ENCODE measurements at regions not wholly inside any gene's neighbourhood (a gene's known extent, or its start where the extent isn't known, plus 50 kb on each side); places are given as distances from the start of the nearest gene placed in this dataset.

DNA sequence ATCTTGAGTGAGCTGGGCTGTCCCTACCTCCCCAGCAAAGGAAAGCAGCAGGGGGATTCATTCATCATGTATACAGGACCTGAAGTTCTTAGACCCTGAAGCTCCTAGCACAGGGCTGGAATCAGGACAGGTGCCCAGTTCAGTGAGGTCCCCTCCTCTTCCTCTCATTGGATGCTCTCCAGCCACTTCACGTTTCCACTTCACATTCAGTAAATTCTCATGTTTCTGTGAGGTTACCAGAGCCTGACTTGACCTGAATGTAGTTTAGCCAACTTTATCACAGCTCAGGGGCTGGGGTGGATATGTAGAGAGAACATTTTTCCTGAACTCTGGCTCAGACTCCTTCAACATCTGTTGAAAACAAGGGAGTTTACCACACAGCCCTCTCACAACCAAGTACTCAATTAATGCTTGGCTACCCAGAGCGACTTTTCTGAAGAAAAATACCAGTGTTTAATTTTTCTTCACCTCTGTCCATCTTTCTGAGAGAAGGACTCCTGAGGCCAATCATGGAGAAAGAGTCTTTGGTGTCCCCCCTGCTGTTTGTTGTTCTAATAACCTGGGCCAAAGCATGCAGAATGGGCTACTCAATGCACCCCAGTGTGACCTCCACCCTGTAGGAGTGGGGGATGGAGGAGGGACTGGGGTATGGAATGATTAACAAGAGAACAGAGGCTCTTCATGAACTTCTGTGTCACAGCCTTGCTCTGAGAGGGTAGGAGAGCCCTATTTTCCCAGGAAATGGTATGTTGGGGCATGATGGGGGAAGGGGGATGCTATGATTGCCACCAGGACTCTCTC lies 108.3 kb upstream of the FGGY start:
- TF ChIP-seq, protein P1, sequence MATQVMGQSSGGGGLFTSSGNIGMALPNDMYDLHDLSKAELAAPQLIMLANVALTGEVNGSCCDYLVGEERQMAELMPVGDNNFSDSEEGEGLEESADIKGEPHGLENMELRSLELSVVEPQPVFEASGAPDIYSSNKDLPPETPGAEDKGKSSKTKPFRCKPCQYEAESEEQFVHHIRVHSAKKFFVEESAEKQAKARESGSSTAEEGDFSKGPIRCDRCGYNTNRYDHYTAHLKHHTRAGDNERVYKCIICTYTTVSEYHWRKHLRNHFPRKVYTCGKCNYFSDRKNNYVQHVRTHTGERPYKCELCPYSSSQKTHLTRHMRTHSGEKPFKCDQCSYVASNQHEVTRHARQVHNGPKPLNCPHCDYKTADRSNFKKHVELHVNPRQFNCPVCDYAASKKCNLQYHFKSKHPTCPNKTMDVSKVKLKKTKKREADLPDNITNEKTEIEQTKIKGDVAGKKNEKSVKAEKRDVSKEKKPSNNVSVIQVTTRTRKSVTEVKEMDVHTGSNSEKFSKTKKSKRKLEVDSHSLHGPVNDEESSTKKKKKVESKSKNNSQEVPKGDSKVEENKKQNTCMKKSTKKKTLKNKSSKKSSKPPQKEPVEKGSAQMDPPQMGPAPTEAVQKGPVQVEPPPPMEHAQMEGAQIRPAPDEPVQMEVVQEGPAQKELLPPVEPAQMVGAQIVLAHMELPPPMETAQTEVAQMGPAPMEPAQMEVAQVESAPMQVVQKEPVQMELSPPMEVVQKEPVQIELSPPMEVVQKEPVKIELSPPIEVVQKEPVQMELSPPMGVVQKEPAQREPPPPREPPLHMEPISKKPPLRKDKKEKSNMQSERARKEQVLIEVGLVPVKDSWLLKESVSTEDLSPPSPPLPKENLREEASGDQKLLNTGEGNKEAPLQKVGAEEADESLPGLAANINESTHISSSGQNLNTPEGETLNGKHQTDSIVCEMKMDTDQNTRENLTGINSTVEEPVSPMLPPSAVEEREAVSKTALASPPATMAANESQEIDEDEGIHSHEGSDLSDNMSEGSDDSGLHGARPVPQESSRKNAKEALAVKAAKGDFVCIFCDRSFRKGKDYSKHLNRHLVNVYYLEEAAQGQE (IDR thresholded peaks at IDR 0.05; ENCODE audit: insufficient read depth in 1 of 2, low read depth in 2 of 2, low read length in 2 of 2) = no peak
- TF ChIP-seq SIN3A (IDR thresholded peaks at IDR 0.05; ENCODE audit: borderline replicate concordance, insufficient read depth, low read length) = no peak
- TF ChIP-seq TAF1 (IDR thresholded peaks at IDR 0.05; ENCODE audit: borderline replicate concordance, insufficient read depth, low read length) = no peak
- no peak for TF ChIP-seq FOXP2 (optimal IDR thresholded peaks at IDR 0.05; ENCODE audit: borderline replicate concordance, extremely low read depth, extremely low read length, insufficient read depth)
- TF ChIP-seq POLR2AphosphoS5 (IDR thresholded peaks at IDR 0.05; ENCODE audit: low read depth, low read length) = no peak

DNA sequence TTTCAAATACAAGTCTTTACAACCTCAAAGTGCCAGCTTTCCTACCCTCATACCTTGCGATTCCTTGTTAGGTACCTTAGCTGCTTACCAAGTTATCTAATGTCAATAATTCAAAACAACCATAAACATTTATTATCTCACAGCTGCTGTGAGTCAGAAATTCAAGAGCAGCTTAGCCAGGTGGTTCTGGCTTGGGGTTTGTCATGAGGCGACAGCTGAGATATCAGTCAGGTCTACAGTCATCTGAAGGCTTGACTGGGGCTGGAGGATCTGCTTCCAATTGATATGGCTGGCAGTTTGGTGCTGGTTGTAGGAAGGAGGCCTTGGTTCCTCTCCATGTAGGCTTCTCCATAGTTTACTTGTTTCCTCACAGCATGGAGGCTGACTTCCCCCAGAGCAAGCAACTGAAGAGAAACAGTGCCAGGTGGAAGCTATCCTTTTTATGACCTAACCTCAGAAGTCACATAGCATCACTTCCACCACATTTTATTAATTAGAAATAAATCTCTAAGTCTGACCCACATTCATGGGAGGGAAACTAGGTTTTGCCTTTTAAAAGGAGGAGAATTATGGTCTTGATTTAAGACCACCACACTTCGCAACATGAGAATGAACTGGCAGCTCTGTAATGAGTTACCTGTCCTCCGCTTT lies 103.3 kb upstream of the FGGY start:
- TF ChIP-seq FOXP2 (optimal IDR thresholded peaks at IDR 0.05; ENCODE audit: borderline replicate concordance, extremely low read depth, extremely low read length, insufficient read depth) (no peak), POLR2AphosphoS5 (IDR thresholded peaks at IDR 0.05; ENCODE audit: low read depth, low read length) (no peak), SIN3A (IDR thresholded peaks at IDR 0.05; ENCODE audit: borderline replicate concordance, insufficient read depth, low read length) (no peak), TAF1 (IDR thresholded peaks at IDR 0.05; ENCODE audit: borderline replicate concordance, insufficient read depth, low read length) (no peak)
- TF ChIP-seq, protein P1 (IDR thresholded peaks at IDR 0.05; ENCODE audit: insufficient read depth in 1 of 2, low read depth in 2 of 2, low read length in 2 of 2) = no peak

DNA sequence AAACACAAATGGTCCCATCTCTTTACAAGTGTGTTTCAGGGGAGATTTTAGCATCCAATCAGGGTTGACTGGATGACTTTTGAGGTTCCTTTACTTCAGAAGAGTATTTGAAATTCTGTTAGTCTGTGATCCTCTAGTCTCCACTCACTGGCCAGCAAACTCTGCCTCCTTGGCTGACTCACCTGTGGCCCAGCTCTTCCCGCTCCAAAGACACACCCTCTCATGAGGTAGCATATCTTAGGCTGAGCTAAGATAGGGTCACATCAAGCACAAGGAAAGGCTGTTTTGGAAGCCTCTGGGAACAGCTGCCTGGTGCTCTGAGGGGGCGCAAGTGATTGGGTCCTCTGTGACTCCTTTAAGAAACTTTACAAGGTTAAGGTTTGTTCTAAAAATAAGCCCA lies 102.3 kb upstream of the FGGY start:
- no peak for TF ChIP-seq SIN3A (IDR thresholded peaks at IDR 0.05; ENCODE audit: borderline replicate concordance, insufficient read depth, low read length)
- no peak for TF ChIP-seq FOXP2 (optimal IDR thresholded peaks at IDR 0.05; ENCODE audit: borderline replicate concordance, extremely low read depth, extremely low read length, insufficient read depth)
- no peak for TF ChIP-seq POLR2AphosphoS5 (IDR thresholded peaks at IDR 0.05; ENCODE audit: low read depth, low read length)
- TF ChIP-seq TAF1 (IDR thresholded peaks at IDR 0.05; ENCODE audit: borderline replicate concordance, insufficient read depth, low read length) = no peak
- TF ChIP-seq, protein P1 (IDR thresholded peaks at IDR 0.05; ENCODE audit: insufficient read depth in 1 of 2, low read depth in 2 of 2, low read length in 2 of 2) = no peak

DNA sequence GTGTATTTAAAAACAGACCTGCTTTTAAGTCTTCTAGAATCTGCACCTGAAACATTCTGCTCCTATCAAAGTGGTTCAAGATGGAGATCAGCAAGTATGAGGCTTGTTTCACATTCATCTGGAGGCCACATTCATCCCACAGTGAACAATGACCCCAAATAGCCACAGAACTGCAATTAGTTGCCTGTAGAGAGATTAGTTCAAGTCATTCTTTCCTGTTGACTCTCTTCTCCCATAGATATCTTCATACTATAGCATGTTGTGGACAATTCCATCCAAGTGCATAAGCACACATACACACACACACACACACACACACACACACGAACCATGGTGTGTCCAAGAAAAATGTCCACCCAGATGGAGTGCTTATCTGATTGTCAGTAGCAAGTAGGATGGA lies 101.7 kb upstream of the FGGY start:
- TF ChIP-seq SIN3A (IDR thresholded peaks at IDR 0.05; ENCODE audit: borderline replicate concordance, insufficient read depth, low read length) (no peak), TAF1 (IDR thresholded peaks at IDR 0.05; ENCODE audit: borderline replicate concordance, insufficient read depth, low read length) (no peak), FOXP2 (optimal IDR thresholded peaks at IDR 0.05; ENCODE audit: borderline replicate concordance, extremely low read depth, extremely low read length, insufficient read depth) (no peak), POLR2AphosphoS5 (IDR thresholded peaks at IDR 0.05; ENCODE audit: low read depth, low read length) (no peak)
- TF ChIP-seq, protein P1 (IDR thresholded peaks at IDR 0.05; ENCODE audit: insufficient read depth in 1 of 2, low read depth in 2 of 2, low read length in 2 of 2) = no peak

All from PFSK-1 (cell line).